ENCODE measurements at regions not wholly inside any gene's neighbourhood (a gene's known extent, or its start where the extent isn't known, plus 50 kb on each side); places are given as distances from the start of the nearest gene placed in this dataset.

DNA sequence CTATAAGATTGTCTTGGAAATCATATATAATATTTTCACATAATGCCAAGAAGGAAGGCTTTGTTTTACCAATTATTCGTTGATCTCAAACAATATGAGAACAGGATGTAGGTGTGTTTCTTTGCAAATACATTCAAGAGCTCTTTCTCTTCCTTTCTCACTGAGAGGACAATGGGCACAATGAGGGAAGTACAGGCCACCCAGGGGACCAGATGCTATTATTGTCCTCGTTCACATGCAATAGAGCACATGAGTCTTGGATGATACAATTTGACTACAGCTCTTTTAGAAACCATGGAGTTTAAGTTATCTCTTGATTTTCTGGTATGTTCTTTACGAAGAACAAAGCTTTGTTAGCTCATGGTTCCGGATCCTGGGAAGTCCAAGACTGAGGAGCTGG is 323.7 kb upstream of the KLF6 start:
- TF ChIP-seq, protein P1, sequence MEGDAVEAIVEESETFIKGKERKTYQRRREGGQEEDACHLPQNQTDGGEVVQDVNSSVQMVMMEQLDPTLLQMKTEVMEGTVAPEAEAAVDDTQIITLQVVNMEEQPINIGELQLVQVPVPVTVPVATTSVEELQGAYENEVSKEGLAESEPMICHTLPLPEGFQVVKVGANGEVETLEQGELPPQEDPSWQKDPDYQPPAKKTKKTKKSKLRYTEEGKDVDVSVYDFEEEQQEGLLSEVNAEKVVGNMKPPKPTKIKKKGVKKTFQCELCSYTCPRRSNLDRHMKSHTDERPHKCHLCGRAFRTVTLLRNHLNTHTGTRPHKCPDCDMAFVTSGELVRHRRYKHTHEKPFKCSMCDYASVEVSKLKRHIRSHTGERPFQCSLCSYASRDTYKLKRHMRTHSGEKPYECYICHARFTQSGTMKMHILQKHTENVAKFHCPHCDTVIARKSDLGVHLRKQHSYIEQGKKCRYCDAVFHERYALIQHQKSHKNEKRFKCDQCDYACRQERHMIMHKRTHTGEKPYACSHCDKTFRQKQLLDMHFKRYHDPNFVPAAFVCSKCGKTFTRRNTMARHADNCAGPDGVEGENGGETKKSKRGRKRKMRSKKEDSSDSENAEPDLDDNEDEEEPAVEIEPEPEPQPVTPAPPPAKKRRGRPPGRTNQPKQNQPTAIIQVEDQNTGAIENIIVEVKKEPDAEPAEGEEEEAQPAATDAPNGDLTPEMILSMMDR (IDR thresholded peaks at IDR 0.05; ENCODE audit: low read depth, low read length) = no peak
- DNase-seq (ENCODE audit: extremely low read depth, low read depth) = no peak

DNA sequence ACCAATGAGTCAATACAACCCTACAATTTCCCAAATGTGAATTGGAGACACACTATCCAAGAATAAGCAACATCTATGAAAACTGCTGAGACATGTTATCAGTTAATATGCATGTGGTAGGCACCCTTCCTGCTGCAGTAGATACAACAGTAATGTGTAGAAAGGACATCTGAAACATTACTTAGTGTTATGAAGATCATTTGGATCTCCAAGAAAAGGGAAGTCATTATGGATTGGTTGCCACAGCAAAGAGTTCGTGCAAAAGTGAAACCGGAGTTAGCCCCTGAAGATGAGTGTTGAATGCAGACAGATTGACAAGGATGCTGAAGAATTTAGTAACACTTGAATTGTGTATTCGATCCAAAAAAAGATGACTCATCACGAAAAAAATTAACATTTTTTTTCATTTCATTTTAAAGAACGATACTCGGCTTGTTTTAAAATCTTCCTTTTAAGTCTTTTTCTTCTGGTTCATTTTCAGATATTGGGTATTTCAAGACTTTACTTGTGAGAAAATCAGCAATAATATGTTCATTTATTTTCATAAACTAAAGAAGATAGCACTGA is 322.4 kb upstream of the KLF6 start:
- TF ChIP-seq, protein P1 (IDR thresholded peaks at IDR 0.05; ENCODE audit: low read depth, low read length) = no peak
- no peak for DNase-seq (ENCODE audit: extremely low read depth, low read depth)

DNA sequence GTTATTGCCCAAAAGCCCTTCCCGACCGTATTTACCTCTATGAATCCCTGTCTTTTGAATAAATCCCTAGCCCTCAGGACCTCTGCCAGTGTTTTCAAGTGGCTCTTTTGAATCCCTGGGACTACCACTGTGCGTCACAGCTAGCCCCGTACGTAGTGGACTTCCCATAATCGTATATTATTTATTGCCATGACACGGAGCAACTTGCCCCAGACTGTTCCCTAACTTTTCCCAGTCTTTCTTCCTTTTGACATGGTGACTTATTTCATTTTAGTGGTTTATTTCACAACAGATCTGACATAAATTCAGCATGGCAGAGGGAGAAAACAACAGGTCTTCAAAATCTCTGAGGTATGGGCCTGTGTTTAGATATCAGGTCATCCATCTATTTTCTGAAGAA is 318.6 kb upstream of the KLF6 start:
- DNase-seq (ENCODE audit: extremely low read depth, low read depth) = no peak
- TF ChIP-seq, protein P1 (IDR thresholded peaks at IDR 0.05; ENCODE audit: low read depth, low read length) = no peak

DNA sequence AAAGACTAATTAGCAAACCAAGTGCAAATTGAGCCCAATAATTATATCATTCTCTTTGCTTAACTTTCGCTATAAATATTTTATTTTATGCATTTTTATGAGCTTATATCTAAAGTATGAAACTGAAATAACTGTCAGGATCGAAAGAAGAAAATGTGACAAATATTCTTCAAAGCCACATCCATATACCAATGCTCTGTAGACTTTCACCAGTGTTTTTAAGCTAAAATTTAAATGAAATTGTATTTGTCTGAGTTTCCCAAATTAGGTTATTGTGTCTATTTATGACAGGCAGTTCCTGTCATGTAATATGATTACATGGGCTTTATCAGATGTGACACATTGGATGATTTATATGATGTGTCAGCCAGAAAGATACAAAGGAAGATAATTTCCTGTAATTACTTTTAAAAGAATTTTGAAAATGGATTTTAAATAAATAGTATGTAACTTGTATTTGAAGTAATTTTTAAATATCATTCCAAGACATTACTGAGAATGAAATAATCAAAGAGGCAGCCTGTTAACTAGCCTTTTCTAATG is 317.9 kb upstream of the KLF6 start:
- DNase-seq (ENCODE audit: extremely low read depth, low read depth) = no peak
- TF ChIP-seq, protein P1 (IDR thresholded peaks at IDR 0.05; ENCODE audit: low read depth, low read length) = no peak

DNA sequence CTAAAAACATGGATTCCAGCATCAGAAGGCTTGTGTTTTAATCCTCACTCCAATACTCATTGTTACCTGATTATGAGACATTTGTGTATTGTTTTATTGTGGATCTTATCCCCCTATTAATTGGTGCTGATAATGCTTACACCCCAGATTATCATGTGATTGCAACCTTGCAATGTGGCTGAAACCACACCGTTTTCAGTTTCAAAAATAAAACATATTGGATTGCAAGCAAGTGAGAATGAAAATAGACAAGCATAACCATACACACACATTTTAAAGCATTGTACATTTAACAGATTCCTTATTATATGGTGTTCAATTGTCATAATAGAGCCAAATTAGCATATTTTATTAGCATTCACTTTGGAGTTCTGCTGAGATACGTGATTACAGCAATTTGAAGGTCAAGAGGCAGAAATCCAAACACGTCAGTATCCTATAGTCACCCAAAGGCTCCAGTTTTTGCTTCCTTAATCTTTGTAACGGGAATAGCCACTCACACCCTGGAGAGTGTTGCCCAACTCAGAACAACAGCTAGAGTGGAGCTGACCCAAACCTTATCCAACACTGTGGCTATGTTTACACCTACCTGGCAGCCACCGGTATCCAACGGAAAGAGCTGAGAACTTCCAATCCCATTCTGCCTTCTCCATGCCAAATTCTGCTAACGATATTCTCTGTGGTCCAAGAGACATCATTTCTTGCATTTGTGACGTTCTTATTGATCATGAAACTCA is 317.1 kb upstream of the KLF6 start:
- no peak for DNase-seq (ENCODE audit: extremely low read depth, low read depth)
- TF ChIP-seq, protein P1 (IDR thresholded peaks at IDR 0.05; ENCODE audit: low read depth, low read length) = no peak

DNA sequence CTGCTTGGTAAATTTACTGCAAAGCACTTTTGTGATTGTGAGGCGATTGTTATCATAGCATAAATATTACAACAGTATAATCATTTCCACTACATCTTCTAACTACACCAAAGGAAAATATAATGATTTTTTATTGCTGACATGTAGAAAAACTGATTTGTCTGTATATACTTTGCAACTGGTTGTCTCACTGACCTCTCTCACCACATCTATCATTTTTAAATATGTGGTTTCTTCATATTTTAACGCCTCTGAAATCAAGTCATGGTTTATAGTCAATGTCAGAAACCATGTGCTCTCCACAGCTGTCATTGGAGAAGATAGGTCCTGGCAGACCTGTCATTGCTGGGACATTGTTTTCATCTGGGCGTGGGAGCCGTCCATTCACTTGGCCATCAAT is 315.4 kb upstream of the KLF6 start:
- DNase-seq (ENCODE audit: extremely low read depth, low read depth) = no peak
- TF ChIP-seq, protein P1 (IDR thresholded peaks at IDR 0.05; ENCODE audit: low read depth, low read length) = no peak

DNA sequence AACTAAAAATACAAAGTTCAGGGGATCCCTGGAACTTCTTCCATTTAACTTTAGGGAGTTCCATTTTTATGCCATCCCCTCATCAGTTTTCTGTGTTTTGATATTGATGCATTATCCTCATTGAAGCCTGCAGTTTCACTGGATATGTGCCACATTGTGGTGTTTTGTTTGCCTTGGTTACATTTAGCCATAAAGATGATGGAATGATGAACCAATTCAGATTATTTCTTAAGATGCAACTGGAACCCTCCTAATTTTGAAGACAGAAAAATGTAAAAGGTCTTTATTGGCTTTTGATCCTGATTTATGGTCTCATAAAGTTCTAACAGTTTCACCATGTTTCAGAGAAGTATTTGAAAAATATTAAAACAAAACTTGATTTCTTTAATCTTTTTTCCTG is 314.2 kb upstream of the KLF6 start:
- TF ChIP-seq, protein P1 (IDR thresholded peaks at IDR 0.05; ENCODE audit: low read depth, low read length) = no peak
- no peak for DNase-seq (ENCODE audit: extremely low read depth, low read depth)

Data from AG09319 (cell line).